A549 (cell line): ENCODE measurements at regions not wholly inside any gene's neighbourhood (a gene's known extent, or its start where the extent isn't known, plus 50 kb on each side); places are given as distances from the start of the nearest gene placed in this dataset.

Source experiments
- ATAC-seq, 2 experiments: fragments of 200-7000 bp in 1 of 2; fragments of >200 bp in 1 of 2; cut with Nextera tagmentation in 1 of 2; cut with Tn5 transposase in 1 of 2; 3 replicates each; pipeline versions ENCODE4 v1.8.0 to v1.9.1; 2018 to 2020; ENCODE audit warnings: mild to moderate bottlenecking in 1 of 2, moderate library complexity in 1 of 2
- CTCF ChIA-PET: fragments of 300-600 bp; sonication (Branson Sonifier 250); formaldehyde crosslinking; extraction: SDS; loops from one replicate; lab custom pipeline; 2021; ENCODE audit warnings: antibody characterized with exemption, inconsistent platforms; lab: Yijun Ruan, JAX
- POLR2A ChIA-PET: fragments of 350-600 bp; formaldehyde crosslinking; extraction: SDS; loops from one replicate; lab custom pipeline; 2021; ENCODE audit warnings: antibody characterized with exemption, inconsistent platforms; lab: Yijun Ruan, JAX
- DNase-seq, 2 experiments: peaks; one replicate each; pipeline versions ENCODE4 v3.0.0 to v3.0.0-alpha.2; 2011 to 2016; ENCODE audit warnings: low read depth in 1 of 2, low spot score in 1 of 2
- FAIRE-seq: peaks from 2 replicates; lab custom pipeline; 2011; peaks lifted over from hg19 to GRCh38; lab: Jason Lieb, UNC
- H3K27ac ChIP-seq, 2 experiments: fragments of >200 bp; sonication (Bioruptor Twin); formaldehyde crosslinking; 3 replicates each; pipeline ENCODE4 v1.5.1; 2016 to 2017
- H3K4me1 ChIP-seq: fragments of >200 bp; sonication (Bioruptor Twin); formaldehyde crosslinking; 3 replicates; pipeline ENCODE4 v1.6.1; 2016
- H3K4me2 ChIP-seq: fragments of >200 bp; sonication (Bioruptor Twin); formaldehyde crosslinking; 3 replicates; pipeline ENCODE4 v1.6.1; 2016
- H3K4me3 ChIP-seq: fragments of >200 bp; sonication (Bioruptor Twin); formaldehyde crosslinking; 3 replicates; pipeline ENCODE4 v1.5.1; 2016
- H3K9me3 ChIP-seq: fragments of >200 bp; sonication (Bioruptor Twin); formaldehyde crosslinking; 3 replicates; pipeline ENCODE4 v1.6.1; 2016
- CEBPB ChIP-seq, 2 experiments: fragments of >200 bp in 1 of 2; sonication (Bioruptor Twin) in 1 of 2; formaldehyde crosslinking in 1 of 2; IDR thresholded peaks; 2 replicates each; pipeline ENCODE4 v1.6.1; 2012 to 2016
- CHD2 ChIP-seq: fragments of 150-350 bp; IDR thresholded peaks from 2 replicates; pipeline ENCODE4 v1.6.1; 2014; ENCODE audit warnings: low read length; ENCODE audit not compliant: partially characterized antibody
- CHD4 ChIP-seq: fragments of 200-600 bp; sonication (generic); IDR thresholded peaks from 2 replicates; pipeline ENCODE4 v1.6.1; 2016; ENCODE audit warnings: antibody characterized with exemption, mild to moderate bottlenecking, borderline replicate concordance
- EHMT2 ChIP-seq: fragments of 200-600 bp; sonication (generic); IDR thresholded peaks from 2 replicates; pipeline ENCODE4 v1.6.1; 2016; ENCODE audit warnings: antibody characterized with exemption, low read depth, mild to moderate bottlenecking, moderate library complexity
- EP300 ChIP-seq, 2 experiments: fragments of >200 bp; sonication (Bioruptor Twin); formaldehyde crosslinking; IDR thresholded peaks; 2 replicates in 1 of 2; 3 replicates in 1 of 2; pipeline ENCODE4 v1.6.1; 2016 to 2017
- FOSB ChIP-seq: fragments of 250-450 bp; sonication (Bioruptor Pico); IDR thresholded peaks from 2 replicates; pipeline ENCODE4 v1.5.0; 2020; ENCODE audit warnings: mild to moderate bottlenecking, moderate library complexity
- GATA3 ChIP-seq: IDR thresholded peaks from 2 replicates; pipeline ENCODE4 v1.6.1; 2012; ENCODE audit warnings: borderline replicate concordance
- HEYL ChIP-seq: fragments of 250-450 bp; sonication (Bioruptor Pico); IDR thresholded peaks from 2 replicates; pipeline ENCODE4 v1.8.0; 2021; ENCODE audit warnings: mild to moderate bottlenecking, moderate library complexity
- HMGXB4 ChIP-seq: fragments of 250-450 bp; sonication (Bioruptor Pico); IDR thresholded peaks from 2 replicates; pipeline ENCODE4 v1.5.0; 2021; ENCODE audit warnings: mild to moderate bottlenecking, moderate library complexity, borderline replicate concordance
- HOXA7 ChIP-seq: fragments of 250-450 bp; sonication (Bioruptor Pico); IDR thresholded peaks from 2 replicates; pipeline ENCODE4 v1.5.0; 2020; ENCODE audit warnings: mild to moderate bottlenecking, moderate library complexity
- KDM5A ChIP-seq: fragments of 200-600 bp; sonication (generic); IDR thresholded peaks from 2 replicates; pipeline ENCODE4 v1.6.1; 2016; ENCODE audit warnings: antibody characterized with exemption, mild to moderate bottlenecking
- MYC ChIP-seq: IDR thresholded peaks from 2 replicates; pipeline ENCODE4 v1.6.1; 2012; ENCODE audit warnings: mild to moderate bottlenecking, inconsistent platforms, low read length, improper control_type of control experiment, borderline replicate concordance
- NR3C1 ChIP-seq: fragments of >200 bp; sonication (Bioruptor Twin); formaldehyde crosslinking; IDR thresholded peaks from 3 replicates; pipeline ENCODE4 v1.6.1; 2017
- POLR2AphosphoS2 ChIP-seq: conservative IDR thresholded peaks from 2 replicates; pipeline ENCODE4 v1.6.1; 2012; ENCODE audit warnings: low read length, improper control_type of control experiment, inconsistent platforms
- RAD21 ChIP-seq, 2 experiments: fragments of >200 bp in 1 of 2; sonication (Bioruptor Twin) in 1 of 2; formaldehyde crosslinking in 1 of 2; IDR thresholded peaks in 1 of 2; conservative IDR thresholded peaks in 1 of 2; 2 replicates in 1 of 2; 3 replicates in 1 of 2; pipeline ENCODE4 v1.6.1; 2012 to 2018; ENCODE audit warnings: inconsistent platforms in 1 of 2
- REST ChIP-seq: fragments of 200-600 bp; sonication (generic); IDR thresholded peaks from 2 replicates; pipeline ENCODE4 v1.6.1; 2016; ENCODE audit warnings: antibody characterized with exemption, mild to moderate bottlenecking, moderate library complexity
- SMC3 ChIP-seq: fragments of >200 bp; sonication (Bioruptor Twin); formaldehyde crosslinking; IDR thresholded peaks from 3 replicates; pipeline ENCODE4 v1.6.1; 2018; ENCODE audit warnings: inconsistent platforms
- USF2 ChIP-seq: fragments of 450-650 bp; IDR thresholded peaks from 2 replicates; pipeline ENCODE4 v1.6.1; 2014; ENCODE audit warnings: antibody characterized with exemption
- ZFP36 ChIP-seq: fragments of 450-650 bp; IDR thresholded peaks from 2 replicates; pipeline ENCODE4 v1.6.1; 2014; ENCODE audit warnings: borderline replicate concordance; ENCODE audit not compliant: partially characterized antibody
- ZNF302 ChIP-seq: fragments of 250-450 bp; sonication (Bioruptor Pico); IDR thresholded peaks from 2 replicates; pipeline ENCODE4 v1.9.0; 2021; ENCODE audit warnings: inconsistent platforms, mild to moderate bottlenecking, moderate library complexity
- ZSCAN20 ChIP-seq: fragments of 250-450 bp; sonication (Bioruptor Pico); IDR thresholded peaks from 2 replicates; pipeline ENCODE4 v1.8.0; 2022; ENCODE audit warnings: mild to moderate bottlenecking, moderate library complexity
- WGBS: methylation state at CpG from one replicate; pipeline ENCODE4 v1.1.6; 2017; ENCODE audit errors: missing lambda C conversion rate; 5-methylcytosine and 5-hydroxymethylcytosine counted together

- ChIA-PET CTCF (no interaction called here), POLR2A (no interaction called here)
- TF ChIP-seq CHD2 = no peak
- TF ChIP-seq ZFP36 = no peak
- TF ChIP-seq FOSB (CRISPR knock-in tag) = no peak
- no peak for TF ChIP-seq HMGXB4 (CRISPR knock-in tag)
- TF ChIP-seq NR3C1 = no peak
- TF ChIP-seq RAD21 (conservative IDR thresholded peaks at IDR 0.05 in 1 of 2, IDR thresholded peaks at IDR 0.05 in 1 of 2) = no peak
- no peak for TF ChIP-seq SMC3
- TF ChIP-seq CHD4 = no peak
- TF ChIP-seq GATA3 = no peak
- FAIRE-seq (no peak), ATAC-seq (no peak), DNase-seq (no peak)
- Histone ChIP-seq H3K4me1 (peaks cover 21% of the 10 kb centered on the region), H3K4me2 (no peak overlapping the region), H3K27ac (0 out of 6 replicates have a peak overlapping the region, but pooled peaks of 1 of the 2 experiments have one; percentile 4), H3K4me3 (no peak overlapping the region), H3K9me3 (peaks cover 6% of the 10 kb centered on the region; the same call in 1 of the 3 replicates)
- WGBS = 84% methylated on average over 6 of the region's 6 CpGs
Measured at GRCh38 chr3:30443756-30444673, 162.4 kb upstream of the TGFBR2 start.

GRCh38 chr3:30448450-30449289, 157.7 kb upstream of the TGFBR2 start:
- ATAC-seq = no peak
- ChIA-PET POLR2A (no interaction called here), CTCF (interaction anchor here (0.6 to 1.1 kb wide), 2 partner anchors 9 to 12 kb away, joined by 3 to 4 read pairs; no protein-coding TSS in a partner anchor)
- Histone ChIP-seq H3K9me3 (no peaks in the 10 kb centered on the region; the same call in 2 of the 3 replicates), H3K27ac (no peak overlapping the region), H3K4me3 (no peak overlapping the region), H3K4me2 (no peak overlapping the region), H3K4me1 (no peaks in the 10 kb centered on the region)
- FAIRE-seq = no peak
- DNase-seq = no peak
- TF ChIP-seq REST (no peak), KDM5A (no peak), ZSCAN20 (CRISPR knock-in tag) (no peak), USF2 (no peak), HMGXB4 (CRISPR knock-in tag) (no peak), EP300 (IDR thresholded peaks at IDR 0.05) (no peak), HEYL (CRISPR knock-in tag) (no peak), CEBPB (IDR thresholded peaks at IDR 0.05) (no peak), SMC3 (no peak), ZNF302 (no peak), POLR2AphosphoS2 (no peak), ZFP36 (no peak), EHMT2 (no peak), MYC (no peak), HOXA7 (CRISPR knock-in tag) (no peak)
- 80% methylated on average over 5 of the region's 5 CpGs for WGBS
